Erythroblast (primary cell): ENCODE measurements at regions not wholly inside any gene's neighbourhood (a gene's known extent, or its start where the extent isn't known, plus 50 kb on each side); places are given as distances from the start of the nearest gene placed in this dataset.

Experiments
- GATA1 ChIP-seq: IDR thresholded peaks from 2 replicates; pipeline ENCODE4 v1.6.1; 2011; ENCODE audit warnings: low read depth, mild to moderate bottlenecking, control low read depth, low read length, moderate library complexity
- POLR2A ChIP-seq: IDR thresholded peaks from 2 replicates; pipeline ENCODE4 v1.6.1; 2011; ENCODE audit warnings: mild to moderate bottlenecking, low read length

- TF ChIP-seq POLR2A (no peak), GATA1 (no peak)
Observed at GRCh38 chr13:44223770-44224444, 149.7 kb upstream of the SERP2 start.
